HFF-Myc (cell line): ENCODE measurements at regions not wholly inside any gene's neighbourhood (a gene's known extent, or its start where the extent isn't known, plus 50 kb on each side); places are given as distances from the start of the nearest gene placed in this dataset.

Experiments used
- DNase-seq: peaks from one replicate; pipeline ENCODE4 v3.0.0-alpha.2; 2011; ENCODE audit warnings: low read depth; ENCODE audit errors: extremely low read depth
- H3K4me3 ChIP-seq: replicated peaks from 2 replicates; pipeline ENCODE4 v1.5.1; 2011; ENCODE audit warnings: low read depth, mild to moderate bottlenecking, control low read depth, low read length
- TF ChIP-seq, protein P1 (sequence below): IDR thresholded peaks from 2 replicates; pipeline ENCODE4 v1.5.1; 2012; ENCODE audit warnings: mild to moderate bottlenecking, low read depth, low read length, control low read depth; ENCODE audit errors: missing control alignments

DNA sequence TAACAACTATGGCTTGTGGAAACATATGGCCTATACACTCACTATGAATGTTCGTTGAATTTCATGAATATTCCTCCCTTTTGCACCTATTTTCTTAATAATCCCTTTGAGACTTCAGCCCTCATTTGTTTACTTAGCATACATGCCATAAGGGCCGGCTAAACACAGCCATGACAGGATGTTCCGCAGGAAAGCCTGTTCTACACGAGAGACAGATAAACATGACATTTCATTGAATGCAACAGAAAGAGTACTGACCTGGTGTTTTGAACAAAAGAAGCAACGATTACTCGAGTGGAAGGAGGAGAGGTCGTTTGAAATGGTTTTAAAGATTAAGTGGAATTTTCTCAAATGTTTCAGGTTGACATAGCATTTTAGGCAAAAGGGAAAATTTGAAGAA lies 459.5 kb upstream of the CXADR start:
- DNase-seq: no peak
- no peak overlapping the region for H3K4me3 ChIP-seq
- TF ChIP-seq, protein P1, sequence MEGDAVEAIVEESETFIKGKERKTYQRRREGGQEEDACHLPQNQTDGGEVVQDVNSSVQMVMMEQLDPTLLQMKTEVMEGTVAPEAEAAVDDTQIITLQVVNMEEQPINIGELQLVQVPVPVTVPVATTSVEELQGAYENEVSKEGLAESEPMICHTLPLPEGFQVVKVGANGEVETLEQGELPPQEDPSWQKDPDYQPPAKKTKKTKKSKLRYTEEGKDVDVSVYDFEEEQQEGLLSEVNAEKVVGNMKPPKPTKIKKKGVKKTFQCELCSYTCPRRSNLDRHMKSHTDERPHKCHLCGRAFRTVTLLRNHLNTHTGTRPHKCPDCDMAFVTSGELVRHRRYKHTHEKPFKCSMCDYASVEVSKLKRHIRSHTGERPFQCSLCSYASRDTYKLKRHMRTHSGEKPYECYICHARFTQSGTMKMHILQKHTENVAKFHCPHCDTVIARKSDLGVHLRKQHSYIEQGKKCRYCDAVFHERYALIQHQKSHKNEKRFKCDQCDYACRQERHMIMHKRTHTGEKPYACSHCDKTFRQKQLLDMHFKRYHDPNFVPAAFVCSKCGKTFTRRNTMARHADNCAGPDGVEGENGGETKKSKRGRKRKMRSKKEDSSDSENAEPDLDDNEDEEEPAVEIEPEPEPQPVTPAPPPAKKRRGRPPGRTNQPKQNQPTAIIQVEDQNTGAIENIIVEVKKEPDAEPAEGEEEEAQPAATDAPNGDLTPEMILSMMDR: no peak

DNA sequence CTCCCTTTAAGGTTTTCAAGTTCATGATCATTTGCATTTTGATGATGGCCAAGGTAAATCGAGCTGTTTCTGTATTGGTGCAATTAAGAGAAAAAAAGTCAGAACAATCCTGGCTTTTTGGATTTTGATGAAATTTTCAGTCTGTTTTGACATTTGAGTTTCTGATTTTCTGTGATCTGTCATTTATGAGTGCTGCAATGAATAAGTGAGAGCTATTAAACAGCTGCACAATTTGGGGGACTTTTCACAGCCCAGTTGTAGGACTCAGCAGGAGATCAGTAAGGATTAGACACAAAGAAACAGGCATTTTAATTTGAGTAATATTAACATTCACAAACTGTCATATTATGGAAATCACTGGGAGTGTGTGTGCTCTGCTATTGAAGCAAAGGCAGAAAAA lies 452.9 kb upstream of the CXADR start:
- DNase-seq: no peak
- TF ChIP-seq, protein P1: no peak
- no peak overlapping the region for H3K4me3 ChIP-seq

DNA sequence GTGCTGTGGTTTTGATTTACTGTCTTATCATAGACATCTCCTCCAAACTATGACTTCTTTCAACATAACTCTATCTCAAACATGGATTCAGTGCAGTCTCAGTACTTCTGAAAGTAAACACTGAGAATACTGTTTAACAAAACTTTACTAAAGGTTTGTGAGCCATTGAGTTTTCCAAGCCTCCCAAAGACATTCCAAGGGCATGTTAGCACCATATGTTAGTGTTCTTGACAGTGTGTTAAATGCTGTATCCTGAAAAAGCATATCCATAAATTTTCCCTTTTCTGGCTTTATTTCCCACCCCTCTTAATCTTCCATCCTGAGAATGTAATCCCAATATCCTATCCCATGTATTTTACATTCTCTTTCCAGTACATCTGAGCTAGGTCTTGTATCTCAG lies 446.8 kb upstream of the CXADR start:
- TF ChIP-seq, protein P1: no peak
- no peak for DNase-seq
- no peak overlapping the region for H3K4me3 ChIP-seq

DNA sequence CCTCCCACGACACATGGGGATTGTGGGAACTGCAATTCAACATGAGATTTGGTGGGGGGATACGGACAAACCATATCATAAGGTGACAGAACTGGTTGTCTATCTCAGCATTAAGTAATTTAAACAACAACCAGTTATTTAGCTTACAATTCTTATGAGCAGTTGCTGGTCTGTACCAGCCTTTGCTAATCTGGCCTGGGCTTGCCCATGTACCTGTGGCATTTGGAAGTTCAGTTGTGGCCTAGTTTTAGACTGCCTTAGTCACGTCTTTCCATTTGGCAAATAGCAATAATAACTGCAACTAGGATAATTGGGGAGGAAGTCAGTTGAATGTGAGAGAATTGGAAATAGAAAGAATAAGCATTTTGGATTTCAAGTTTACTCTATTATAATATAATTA lies 441.8 kb upstream of the CXADR start:
- no peak for DNase-seq
- H3K4me3 ChIP-seq: no peak overlapping the region
- TF ChIP-seq, protein P1: no peak

DNA sequence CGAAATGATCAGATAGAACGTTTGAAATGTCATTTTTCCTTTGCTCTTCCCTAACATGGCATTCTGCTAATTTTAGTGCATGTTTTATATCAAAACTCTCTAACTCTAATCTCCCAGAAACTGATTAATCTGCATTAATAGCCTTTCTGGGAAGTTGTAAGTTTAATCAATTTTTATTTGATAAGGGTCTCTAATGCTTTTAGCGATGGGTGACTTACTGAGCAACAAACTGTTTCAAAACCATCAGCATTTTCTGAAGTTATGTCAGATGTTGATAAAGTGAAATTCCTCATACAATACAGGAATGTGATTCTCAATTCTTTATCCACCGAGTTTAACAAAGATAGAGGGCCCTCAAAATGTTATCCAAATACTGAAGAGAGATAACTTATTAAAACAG lies 431.6 kb upstream of the CXADR start:
- H3K4me3 ChIP-seq: no peak overlapping the region
- TF ChIP-seq, protein P1: no peak
- no peak for DNase-seq

DNA sequence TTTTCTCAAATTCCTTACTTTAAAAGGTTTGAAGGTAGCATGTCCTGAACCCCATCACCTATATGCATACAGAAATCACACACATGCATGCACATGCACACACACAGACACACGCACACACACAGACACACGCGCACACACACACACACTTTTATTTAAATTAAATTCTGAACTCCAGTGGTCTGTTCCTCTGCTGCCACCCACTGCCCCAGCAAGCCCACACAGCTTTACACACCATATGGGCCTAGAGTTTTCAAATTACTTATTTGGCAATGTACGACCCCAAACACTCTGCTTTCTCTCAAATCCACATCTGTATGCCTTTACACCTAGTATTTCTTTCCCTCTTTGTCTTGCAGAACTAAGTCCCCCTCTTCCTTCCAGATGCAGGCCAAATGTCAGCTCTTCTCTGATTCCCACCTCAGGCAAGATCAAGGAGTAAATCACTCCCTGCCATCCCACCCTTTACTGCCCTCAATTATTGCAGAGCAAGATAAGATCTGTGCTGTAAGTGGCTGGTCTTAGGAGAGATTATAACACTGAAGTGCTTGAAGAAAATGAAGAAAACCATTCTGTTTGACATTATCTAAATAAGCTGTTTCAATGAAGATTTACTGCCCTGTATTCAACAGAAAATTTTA lies 429.9 kb upstream of the CXADR start:
- DNase-seq: no peak
- TF ChIP-seq, protein P1: no peak
- H3K4me3 ChIP-seq: no peak overlapping the region

DNA sequence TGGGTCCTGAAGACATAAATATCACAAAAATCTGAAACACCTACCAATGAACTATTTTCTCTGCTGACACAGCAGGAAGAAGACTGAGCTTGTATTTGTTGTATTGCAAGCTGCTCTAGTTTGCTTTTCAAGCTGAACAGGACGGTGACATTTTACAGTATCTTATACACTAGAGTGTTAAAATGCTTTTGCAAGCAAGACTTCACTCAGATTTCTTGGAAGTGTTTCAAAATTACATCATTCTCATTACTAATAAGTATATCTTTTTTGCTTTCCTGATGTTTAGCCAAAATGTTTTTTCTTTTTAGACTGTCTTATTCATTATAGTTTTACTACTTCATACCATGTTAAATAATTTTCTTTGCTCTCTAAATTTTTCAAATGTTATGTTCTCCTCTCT lies 427.1 kb upstream of the CXADR start:
- DNase-seq: no peak
- H3K4me3 ChIP-seq: no peak overlapping the region
- TF ChIP-seq, protein P1: no peak
